Immature natural killer cell (primary cell): ENCODE measurements at regions not wholly inside any gene's neighbourhood (a gene's known extent, or its start where the extent isn't known, plus 50 kb on each side); places are given as distances from the start of the nearest gene placed in this dataset.

Experiments used
- DNase-seq, 3 donors: peaks; one replicate each; pipeline ENCODE4 v3.0.0; 2022; ENCODE audit warnings: mixed read lengths in 1 of 3
- H3K27ac Mint-ChIP-seq, 6 donors: one replicate each; pipeline ENCODE4 v1.8.0; 2020; ENCODE audit warnings: mixed read lengths in 6 of 6, mild to moderate bottlenecking in 5 of 6, inconsistent platforms in 4 of 6, moderate library complexity in 3 of 6
- H3K27me3 Mint-ChIP-seq, 3 donors: one replicate each; pipeline ENCODE4 v1.8.0; 2020 to 2021; ENCODE audit warnings: low read depth in 3 of 3, mild to moderate bottlenecking in 3 of 3, mixed read lengths in 3 of 3, moderate library complexity in 3 of 3, inconsistent platforms in 1 of 3
- H3K36me3 Mint-ChIP-seq, 3 donors: one replicate each; pipeline ENCODE4 v1.8.0; 2020; ENCODE audit warnings: mixed read lengths in 3 of 3, inconsistent platforms in 2 of 3, mild to moderate bottlenecking in 2 of 3
- H3K4me1 Mint-ChIP-seq, 2 donors: one replicate each; pipeline ENCODE4 v1.8.0; 2020; ENCODE audit warnings: inconsistent platforms in 2 of 2, mild to moderate bottlenecking in 2 of 2, mixed read lengths in 2 of 2, moderate library complexity in 1 of 2
- H3K4me3 Mint-ChIP-seq, 5 donors: one replicate each; pipeline ENCODE4 v1.8.0; 2020; ENCODE audit warnings: mild to moderate bottlenecking in 5 of 5, mixed read lengths in 5 of 5, inconsistent platforms in 3 of 5, moderate library complexity in 3 of 5
- H3K9me3 Mint-ChIP-seq, 6 donors: one replicate each; pipeline ENCODE4 v1.8.0; 2020; ENCODE audit warnings: mild to moderate bottlenecking in 6 of 6, mixed read lengths in 6 of 6, inconsistent platforms in 4 of 6, moderate library complexity in 3 of 6

- Mint-ChIP-seq H3K4me3 (no peak overlapping the region), H3K36me3 (peaks cover 0 to 3% (median 0%) of the 10 kb centered on the region in 3 donors), H3K27me3 (peaks cover 0 to 2% (median 0%) of the 10 kb centered on the region in 3 donors), H3K27ac (no peak overlapping the region), H3K9me3 (peaks cover 4 to 43% (median 30%) of the 10 kb centered on the region in 6 donors), H3K4me1 (no peaks in the 10 kb centered on the region)
- DNase-seq = no peak
Observed at GRCh38 chr14:28494196-28494595, 272.4 kb upstream of the FOXG1 start.

- H3K27me3 Mint-ChIP-seq = peaks cover 0 to 2% (median 0%) of the 10 kb centered on the region in 3 donors
- peaks cover 7 to 41% (median 25%) of the 10 kb centered on the region in 6 donors for H3K9me3 Mint-ChIP-seq
- H3K27ac Mint-ChIP-seq = no peak overlapping the region
- DNase-seq = no peak
- H3K36me3 Mint-ChIP-seq = no peaks in the 10 kb centered on the region
- H3K4me1 Mint-ChIP-seq = no peaks in the 10 kb centered on the region
- H3K4me3 Mint-ChIP-seq = no peak overlapping the region
Observed at GRCh38 chr14:28496364-28496763, 270.2 kb upstream of the FOXG1 start.

GRCh38 chr14:28502517-28502916 is 264.1 kb upstream of the FOXG1 start:
- DNase-seq = no peak
- Mint-ChIP-seq H3K4me1 (no peaks in the 10 kb centered on the region), H3K27me3 (no peaks in the 10 kb centered on the region), H3K27ac (no peak overlapping the region), H3K9me3 (peaks cover 10 to 41% (median 20%) of the 10 kb centered on the region in 6 donors), H3K36me3 (no peaks in the 10 kb centered on the region), H3K4me3 (no peak overlapping the region)

- no peak overlapping the region for H3K27ac Mint-ChIP-seq
- H3K9me3 Mint-ChIP-seq = peaks cover 5 to 43% (median 20%) of the 10 kb centered on the region in 6 donors
- H3K4me3 Mint-ChIP-seq = no peak overlapping the region
- H3K36me3 Mint-ChIP-seq = peaks cover 0 to 7% (median 0%) of the 10 kb centered on the region in 3 donors
- no peak for DNase-seq
- no peaks in the 10 kb centered on the region for H3K4me1 Mint-ChIP-seq
- H3K27me3 Mint-ChIP-seq = no peaks in the 10 kb centered on the region
Observed at GRCh38 chr14:28515571-28515970, 251.0 kb upstream of the FOXG1 start.

- no peak overlapping the region for H3K4me3 Mint-ChIP-seq
- H3K36me3 Mint-ChIP-seq = peaks cover 0 to 5% (median 0%) of the 10 kb centered on the region in 3 donors
- H3K4me1 Mint-ChIP-seq = no peaks in the 10 kb centered on the region
- no peak for DNase-seq
- H3K27me3 Mint-ChIP-seq = no peaks in the 10 kb centered on the region
- peaks cover 9 to 66% (median 25%) of the 10 kb centered on the region in 6 donors for H3K9me3 Mint-ChIP-seq
- H3K27ac Mint-ChIP-seq = no peak overlapping the region
Observed at GRCh38 chr14:28536889-28537288, 229.7 kb upstream of the FOXG1 start.

- no peak overlapping the region for H3K4me3 Mint-ChIP-seq
- peaks cover 0 to 5% (median 0%) of the 10 kb centered on the region in 3 donors for H3K36me3 Mint-ChIP-seq
- no peak overlapping the region for H3K27ac Mint-ChIP-seq
- no peak for DNase-seq
- no peaks in the 10 kb centered on the region for H3K27me3 Mint-ChIP-seq
- peaks cover 9 to 53% (median 23%) of the 10 kb centered on the region in 6 donors for H3K9me3 Mint-ChIP-seq
- H3K4me1 Mint-ChIP-seq = no peaks in the 10 kb centered on the region
Observed at GRCh38 chr14:28542040-28542439, 224.5 kb upstream of the FOXG1 start.

- Mint-ChIP-seq H3K36me3 (peaks cover 0 to 3% (median 0%) of the 10 kb centered on the region in 3 donors), H3K9me3 (peaks cover 4 to 60% (median 16%) of the 10 kb centered on the region in 6 donors), H3K4me1 (no peaks in the 10 kb centered on the region), H3K4me3 (no peak overlapping the region), H3K27me3 (peaks cover 0 to 4% (median 0%) of the 10 kb centered on the region in 3 donors), H3K27ac (no peak overlapping the region)
- no peak for DNase-seq
Observed at GRCh38 chr14:28565345-28565744, 201.2 kb upstream of the FOXG1 start.

GRCh38 chr14:28570391-28570790 is 196.2 kb upstream of the FOXG1 start:
- Mint-ChIP-seq H3K27ac (no peak overlapping the region), H3K4me3 (no peak overlapping the region), H3K9me3 (peaks cover 6 to 68% (median 19%) of the 10 kb centered on the region in 6 donors), H3K36me3 (peaks cover 0 to 4% (median 0%) of the 10 kb centered on the region in 3 donors), H3K4me1 (no peaks in the 10 kb centered on the region), H3K27me3 (no peaks in the 10 kb centered on the region)
- no peak for DNase-seq

- Mint-ChIP-seq H3K27me3 (no peaks in the 10 kb centered on the region), H3K9me3 (peaks cover 7 to 58% (median 16%) of the 10 kb centered on the region in 6 donors), H3K27ac (no peak overlapping the region), H3K4me3 (no peak overlapping the region), H3K36me3 (peaks cover 0 to 4% (median 0%) of the 10 kb centered on the region in 3 donors), H3K4me1 (no peaks in the 10 kb centered on the region)
- no peak for DNase-seq
Observed at GRCh38 chr14:28571636-28572035, 195.0 kb upstream of the FOXG1 start.

GRCh38 chr14:28576523-28576922 is 190.1 kb upstream of the FOXG1 start:
- Mint-ChIP-seq H3K4me1 (no peaks in the 10 kb centered on the region), H3K27ac (no peak overlapping the region), H3K36me3 (peaks cover 0 to 4% (median 0%) of the 10 kb centered on the region in 3 donors), H3K4me3 (no peak overlapping the region), H3K27me3 (no peaks in the 10 kb centered on the region), H3K9me3 (peaks cover 6 to 51% (median 23%) of the 10 kb centered on the region in 6 donors)
- no peak for DNase-seq

- Mint-ChIP-seq H3K27me3 (no peaks in the 10 kb centered on the region), H3K4me3 (no peak overlapping the region), H3K36me3 (peaks cover 0 to 4% (median 0%) of the 10 kb centered on the region in 3 donors), H3K9me3 (peaks cover 6 to 50% (median 23%) of the 10 kb centered on the region in 6 donors), H3K27ac (no peak overlapping the region), H3K4me1 (no peaks in the 10 kb centered on the region)
- no peak for DNase-seq
Observed at GRCh38 chr14:28577187-28577586, 189.4 kb upstream of the FOXG1 start.

GRCh38 chr14:28577711-28578131 is 188.9 kb upstream of the FOXG1 start:
- Mint-ChIP-seq H3K36me3 (peaks cover 0 to 4% (median 0%) of the 10 kb centered on the region in 3 donors), H3K4me1 (no peaks in the 10 kb centered on the region), H3K9me3 (peaks cover 3 to 44% (median 19%) of the 10 kb centered on the region in 6 donors), H3K27me3 (no peaks in the 10 kb centered on the region), H3K27ac (no peak overlapping the region), H3K4me3 (no peak overlapping the region)
- no peak for DNase-seq

- no peak overlapping the region for H3K4me3 Mint-ChIP-seq
Observed at GRCh38 chr14:28584951-28585350, 181.6 kb upstream of the FOXG1 start.

GRCh38 chr14:28589792-28590191 is 176.8 kb upstream of the FOXG1 start:
- no peak for DNase-seq
- Mint-ChIP-seq H3K27ac (no peak overlapping the region), H3K27me3 (peaks cover 0 to 4% (median 0%) of the 10 kb centered on the region in 3 donors), H3K36me3 (peaks cover 0 to under 1% (median 0%) of the 10 kb centered on the region in 3 donors), H3K4me3 (no peak overlapping the region), H3K4me1 (no peaks in the 10 kb centered on the region), H3K9me3 (peaks cover 4 to 55% (median 22%) of the 10 kb centered on the region in 6 donors)

More at GRCh38 chr14:28584951-28585350, 181.6 kb upstream of the FOXG1 start:
- DNase-seq = no peak
- Mint-ChIP-seq H3K27ac (no peak overlapping the region), H3K9me3 (peaks cover 4 to 45% (median 19%) of the 10 kb centered on the region in 6 donors), H3K27me3 (peaks cover 0 to 2% (median 0%) of the 10 kb centered on the region in 3 donors), H3K36me3 (no peaks in the 10 kb centered on the region), H3K4me1 (no peaks in the 10 kb centered on the region)

- Mint-ChIP-seq H3K36me3 (peaks cover 0 to 3% (median 0%) of the 10 kb centered on the region in 3 donors), H3K27ac (no peak overlapping the region), H3K4me1 (no peaks in the 10 kb centered on the region), H3K27me3 (peaks cover 0 to 1% (median 0%) of the 10 kb centered on the region in 3 donors), H3K9me3 (peaks cover 5 to 50% (median 16%) of the 10 kb centered on the region in 6 donors), H3K4me3 (no peak overlapping the region)
- DNase-seq = no peak
Observed at GRCh38 chr14:28596391-28596790, 170.2 kb upstream of the FOXG1 start.
